DND-41 (cell line): ENCODE measurements at regions not wholly inside any gene's neighbourhood (a gene's known extent, or its start where the extent isn't known, plus 50 kb on each side); places are given as distances from the start of the nearest gene placed in this dataset.

Source experiments
- ATAC-seq: fragments of 200-7000 bp; cut with Tn5 transposase; 3 replicates; pipeline ENCODE4 v1.9.1; 2021; ENCODE audit warnings: low read depth; ENCODE audit not compliant: insufficient read depth
- DNase-seq: peaks from one replicate; pipeline ENCODE4 v3.0.0-alpha.2; 2020
- H2AFZ ChIP-seq: 2 replicates; pipeline ENCODE4 v1.6.0; 2012; ENCODE audit warnings: low read depth, low read length
- H3K27ac ChIP-seq: 2 replicates; pipeline ENCODE4 v1.5.1; 2012; ENCODE audit warnings: low read length, inconsistent platforms
- H3K27me3 ChIP-seq: fragments of 200-600 bp; sonication (generic); 2 replicates; pipeline ENCODE4 v1.6.0; 2012; ENCODE audit warnings: low read length, mild to moderate bottlenecking, inconsistent platforms; ENCODE audit not compliant: insufficient read depth, poor library complexity
- H3K36me3 ChIP-seq: 2 replicates; pipeline ENCODE4 v1.5.1; 2012; ENCODE audit warnings: low read length, inconsistent platforms; ENCODE audit not compliant: insufficient read depth
- H3K4me1 ChIP-seq: 2 replicates; pipeline ENCODE4 v1.5.1; 2012; ENCODE audit warnings: mild to moderate bottlenecking, low read length; ENCODE audit not compliant: insufficient read depth
- H3K4me2 ChIP-seq: 2 replicates; pipeline ENCODE4 v1.6.0; 2012; ENCODE audit warnings: mild to moderate bottlenecking, moderate library complexity, low read length, inconsistent platforms; ENCODE audit not compliant: insufficient read depth
- H3K4me3 ChIP-seq, 2 experiments: fragments of 200-600 bp in 1 of 2; shearing (Covaris generic) in 1 of 2; 2 replicates each; pipeline ENCODE4 v1.5.1; 2012 to 2016; ENCODE audit warnings: inconsistent platforms in 2 of 2, low read length in 2 of 2, mild to moderate bottlenecking in 2 of 2, low read depth in 1 of 2, moderate library complexity in 1 of 2
- H3K79me2 ChIP-seq: 2 replicates; pipeline ENCODE4 v1.6.0; 2012; ENCODE audit warnings: low read length, inconsistent platforms; ENCODE audit not compliant: insufficient read depth
- H3K9ac ChIP-seq: 2 replicates; pipeline ENCODE4 v1.6.0; 2012; ENCODE audit warnings: low read depth, mild to moderate bottlenecking, inconsistent platforms, low read length, moderate library complexity
- H3K9me3 ChIP-seq: 2 replicates; pipeline ENCODE4 v1.5.1; 2012; ENCODE audit warnings: low read length, moderate library complexity, mild to moderate bottlenecking, inconsistent platforms; ENCODE audit not compliant: insufficient read depth, severe bottlenecking
- H4K20me1 ChIP-seq: 2 replicates; pipeline ENCODE4 v1.6.0; 2012; ENCODE audit warnings: low read length; ENCODE audit not compliant: insufficient read depth
- EZH2 ChIP-seq: IDR thresholded peaks from 3 replicates; pipeline ENCODE4 v1.6.1; 2012; ENCODE audit warnings: borderline replicate concordance, low read depth, mild to moderate bottlenecking, moderate library complexity, low read length, inconsistent platforms; ENCODE audit not compliant: severe bottlenecking
- TF ChIP-seq, protein P1 (sequence below): IDR thresholded peaks from 2 replicates; pipeline ENCODE4 v1.5.1; 2012; ENCODE audit warnings: borderline replicate concordance, low read length, moderate library complexity, mild to moderate bottlenecking; ENCODE audit not compliant: poor library complexity, severe bottlenecking; ENCODE audit errors: extremely low read depth

GRCh38 chr5:10073441-10074104 is 176.1 kb downstream of the ATPSCKMT start:
- Histone ChIP-seq H3K27me3 (no peaks in the 10 kb centered on the region), H3K27ac (no peak overlapping the region)

DNA sequence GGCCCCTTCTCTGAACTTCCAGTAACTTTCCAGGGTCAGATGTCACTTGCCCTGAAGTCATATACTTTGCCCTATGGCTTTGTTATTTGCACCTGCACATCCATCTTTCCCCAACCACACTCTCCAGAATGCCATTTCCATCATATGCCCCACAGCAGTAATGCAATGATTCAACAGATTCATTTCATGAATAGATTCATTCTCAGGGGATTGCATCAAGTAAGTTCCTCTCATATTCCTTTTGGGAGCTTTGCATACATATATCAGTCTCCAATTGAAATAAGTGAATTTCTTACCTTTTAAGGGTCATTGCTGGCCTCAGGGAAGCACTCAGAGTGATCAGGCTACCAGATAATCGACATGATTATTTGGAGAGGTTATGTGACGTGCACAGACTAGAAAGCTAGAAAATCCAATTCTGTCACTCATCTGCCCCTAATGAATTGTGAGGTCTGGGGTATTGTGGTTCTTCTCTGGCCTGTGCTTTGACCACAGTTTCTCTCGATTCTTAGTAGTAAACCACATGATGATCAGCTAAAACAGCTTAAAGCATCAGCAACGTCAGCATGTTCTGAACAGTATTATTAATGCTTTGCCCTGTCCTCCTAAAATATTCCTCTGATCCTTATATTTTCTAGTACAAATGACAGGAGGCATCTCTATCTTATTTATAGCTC is 179.9 kb downstream of the ATPSCKMT start:
- H3K36me3 ChIP-seq: no peaks in the 10 kb centered on the region
- no peaks in the 10 kb centered on the region for H3K4me1 ChIP-seq
- H4K20me1 ChIP-seq: no peaks in the 10 kb centered on the region
- H3K27ac ChIP-seq: no peak overlapping the region
- H3K79me2 ChIP-seq: no peaks in the 10 kb centered on the region
- DNase-seq (no peak), ATAC-seq (no peak)
- no peak overlapping the region for H3K4me3 ChIP-seq
- H3K9me3 ChIP-seq: no peaks in the 10 kb centered on the region
- no peak overlapping the region for H2AFZ ChIP-seq
- TF ChIP-seq, protein P1, sequence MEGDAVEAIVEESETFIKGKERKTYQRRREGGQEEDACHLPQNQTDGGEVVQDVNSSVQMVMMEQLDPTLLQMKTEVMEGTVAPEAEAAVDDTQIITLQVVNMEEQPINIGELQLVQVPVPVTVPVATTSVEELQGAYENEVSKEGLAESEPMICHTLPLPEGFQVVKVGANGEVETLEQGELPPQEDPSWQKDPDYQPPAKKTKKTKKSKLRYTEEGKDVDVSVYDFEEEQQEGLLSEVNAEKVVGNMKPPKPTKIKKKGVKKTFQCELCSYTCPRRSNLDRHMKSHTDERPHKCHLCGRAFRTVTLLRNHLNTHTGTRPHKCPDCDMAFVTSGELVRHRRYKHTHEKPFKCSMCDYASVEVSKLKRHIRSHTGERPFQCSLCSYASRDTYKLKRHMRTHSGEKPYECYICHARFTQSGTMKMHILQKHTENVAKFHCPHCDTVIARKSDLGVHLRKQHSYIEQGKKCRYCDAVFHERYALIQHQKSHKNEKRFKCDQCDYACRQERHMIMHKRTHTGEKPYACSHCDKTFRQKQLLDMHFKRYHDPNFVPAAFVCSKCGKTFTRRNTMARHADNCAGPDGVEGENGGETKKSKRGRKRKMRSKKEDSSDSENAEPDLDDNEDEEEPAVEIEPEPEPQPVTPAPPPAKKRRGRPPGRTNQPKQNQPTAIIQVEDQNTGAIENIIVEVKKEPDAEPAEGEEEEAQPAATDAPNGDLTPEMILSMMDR: no peak
- TF ChIP-seq EZH2: no peak
- no peaks in the 10 kb centered on the region for H3K27me3 ChIP-seq
- no peak overlapping the region for H3K4me2 ChIP-seq
- H3K9ac ChIP-seq: no peak overlapping the region

More at GRCh38 chr5:10073441-10074104, 176.1 kb downstream of the ATPSCKMT start:
- Histone ChIP-seq H3K9me3 (no peaks in the 10 kb centered on the region), H3K4me1 (no peaks in the 10 kb centered on the region), H2AFZ (no peak overlapping the region), H4K20me1 (no peaks in the 10 kb centered on the region), H3K4me3 (no peak overlapping the region), H3K4me2 (no peak overlapping the region), H3K36me3 (no peaks in the 10 kb centered on the region), H3K9ac (no peak overlapping the region), H3K79me2 (no peaks in the 10 kb centered on the region)
- TF ChIP-seq, protein P1: no peak
- no peak for TF ChIP-seq EZH2
- ATAC-seq: no peak
- no peak for DNase-seq

DNA sequence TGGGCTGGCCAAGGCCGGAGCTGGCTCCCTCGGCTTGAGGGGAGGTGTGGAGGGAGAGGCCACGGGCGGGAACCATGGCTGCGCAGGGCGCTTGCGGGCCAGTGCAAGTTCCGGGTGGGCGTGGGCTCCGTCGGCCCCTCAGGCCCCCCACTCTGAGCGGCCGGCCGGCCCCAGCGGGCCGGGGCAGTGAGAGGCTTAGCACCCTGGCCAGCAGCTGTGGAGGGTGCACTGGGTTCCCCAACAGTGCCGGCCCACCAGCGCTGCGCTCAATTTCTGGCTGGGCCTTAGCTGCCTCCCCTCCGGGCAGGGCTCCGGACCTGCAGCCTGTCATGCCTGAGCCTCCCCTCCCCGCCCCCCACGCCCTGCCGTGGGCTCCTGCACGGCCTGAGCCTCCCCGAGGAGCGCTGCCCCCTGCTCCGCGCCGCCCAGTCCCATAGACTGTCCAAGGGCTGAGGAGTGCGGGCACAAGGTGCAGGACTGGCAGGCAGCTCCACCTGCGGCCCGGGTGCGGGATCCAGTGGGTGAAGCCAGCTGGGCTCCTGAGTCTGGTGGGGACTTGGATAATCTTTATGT is 184.2 kb downstream of the ATPSCKMT start:
- Histone ChIP-seq H2AFZ (no peak overlapping the region), H3K79me2 (no peaks in the 10 kb centered on the region), H3K9ac (no peak overlapping the region), H3K27ac (no peak overlapping the region), H4K20me1 (no peaks in the 10 kb centered on the region), H3K36me3 (no peaks in the 10 kb centered on the region), H3K4me3 (no peak overlapping the region), H3K27me3 (no peaks in the 10 kb centered on the region), H3K9me3 (no peaks in the 10 kb centered on the region), H3K4me2 (no peak overlapping the region), H3K4me1 (no peaks in the 10 kb centered on the region)
- no peak for TF ChIP-seq EZH2
- TF ChIP-seq, protein P1: no peak
- no peak for ATAC-seq
- no peak for DNase-seq
